ENCODE measurements at regions not wholly inside any gene's neighbourhood (a gene's known extent, or its start where the extent isn't known, plus 50 kb on each side); places are given as distances from the start of the nearest gene placed in this dataset.

- H3K79me2 ChIP-seq (ENCODE audit: low read depth), result no peaks in the 10 kb centered on the region
- ChIA-PET POLR2A (ENCODE audit: unreplicated experiment) (no interaction called here), CTCF (no interaction called here)
- no peaks in the 10 kb centered on the region for H3K9me3 ChIP-seq (ENCODE audit: insufficient read depth, low read depth)
- intact Hi-C loops (cut with micrococcal nuclease; ENCODE audit: unreplicated experiment), result no loop called here
- H2AFZ ChIP-seq, result no peak overlapping the region
- H3K27ac ChIP-seq, result no peak overlapping the region
- DNase-seq, result no peak
- H3K27me3 ChIP-seq (ENCODE audit: insufficient read depth, low read depth), result no peaks in the 10 kb centered on the region
- BruUV-seq (replicated peaks), result no TSS peak
- no peaks in the 10 kb centered on the region for H3K9me2 ChIP-seq (ENCODE audit: insufficient read depth)
- H3K4me1 ChIP-seq (replicated peaks; ENCODE audit: insufficient read depth), result no peaks in the 10 kb centered on the region
- no peaks in the 10 kb centered on the region for H4K20me1 ChIP-seq (ENCODE audit: insufficient read depth)
- no peak for TF ChIP-seq CTCF (conservative IDR thresholded peaks at IDR 0.05)
- no peak for TF ChIP-seq EZH2 (IDR thresholded peaks at IDR 0.05; ENCODE audit: low read depth)
- no peak overlapping the region for H3K4me3 ChIP-seq
- H3K4me2 ChIP-seq, result no peak overlapping the region
- H3K36me3 ChIP-seq (ENCODE audit: low read depth), result no peaks in the 10 kb centered on the region
- H3F3A ChIP-seq (ENCODE audit: insufficient read depth, low read depth), result no peaks in the 10 kb centered on the region
These were observed 265.1 kb downstream of the PREX1 start for GRCh38 chr20:48562586-48563116.

- no peaks in the 10 kb centered on the region for H3K79me2 ChIP-seq (ENCODE audit: low read depth)
- ChIA-PET POLR2A (ENCODE audit: unreplicated experiment) (no interaction called here), CTCF (no interaction called here)
- TF ChIP-seq CTCF (conservative IDR thresholded peaks at IDR 0.05) (no peak), EZH2 (IDR thresholded peaks at IDR 0.05; ENCODE audit: low read depth) (no peak)
- DNase-seq, result no peak
- H3K9me3 ChIP-seq (ENCODE audit: insufficient read depth, low read depth), result no peaks in the 10 kb centered on the region
- H2AFZ ChIP-seq, result no peak overlapping the region
- intact Hi-C loops (cut with micrococcal nuclease; ENCODE audit: unreplicated experiment), result no loop called here
- no peak overlapping the region for H3K27ac ChIP-seq
- no peaks in the 10 kb centered on the region for H4K20me1 ChIP-seq (ENCODE audit: insufficient read depth)
- no peaks in the 10 kb centered on the region for H3K4me1 ChIP-seq (replicated peaks; ENCODE audit: insufficient read depth)
- no peaks in the 10 kb centered on the region for H3F3A ChIP-seq (ENCODE audit: insufficient read depth, low read depth)
- no peaks in the 10 kb centered on the region for H3K36me3 ChIP-seq (ENCODE audit: low read depth)
- BruUV-seq (replicated peaks), result no TSS peak
- H3K4me2 ChIP-seq, result no peak overlapping the region
- no peaks in the 10 kb centered on the region for H3K9me2 ChIP-seq (ENCODE audit: insufficient read depth)
- H3K27me3 ChIP-seq (ENCODE audit: insufficient read depth, low read depth), result no peaks in the 10 kb centered on the region
- H3K4me3 ChIP-seq, result no peak overlapping the region
These were observed 268.9 kb downstream of the PREX1 start for GRCh38 chr20:48558906-48559305.

GRCh38 chr20:48557380-48557779 is 270.4 kb downstream of the PREX1 start:
- CTCF ChIA-PET, result no interaction called here
- no TSS peak for BruUV-seq (replicated peaks)

More at GRCh38 chr20:48557380-48557779, 270.4 kb downstream of the PREX1 start:
- no peak overlapping the region for H3K27ac ChIP-seq
- H3K27me3 ChIP-seq (ENCODE audit: insufficient read depth, low read depth), result no peaks in the 10 kb centered on the region
- no peak overlapping the region for H3K4me2 ChIP-seq
- H4K20me1 ChIP-seq (ENCODE audit: insufficient read depth), result no peaks in the 10 kb centered on the region
- intact Hi-C loops (cut with micrococcal nuclease; ENCODE audit: unreplicated experiment), result no loop called here
- no peaks in the 10 kb centered on the region for H3F3A ChIP-seq (ENCODE audit: insufficient read depth, low read depth)
- TF ChIP-seq CTCF (conservative IDR thresholded peaks at IDR 0.05) (no peak), EZH2 (IDR thresholded peaks at IDR 0.05; ENCODE audit: low read depth) (no peak)
- POLR2A ChIA-PET (ENCODE audit: unreplicated experiment), result interaction anchor here (0.6 kb wide), 1 partner anchor 966 kb away, joined by 3 read pairs; no protein-coding TSS in a partner anchor
- no peaks in the 10 kb centered on the region for H3K79me2 ChIP-seq (ENCODE audit: low read depth)
- no peak overlapping the region for H3K4me3 ChIP-seq
- no peak for DNase-seq
- H3K36me3 ChIP-seq (ENCODE audit: low read depth), result no peaks in the 10 kb centered on the region
- H3K9me3 ChIP-seq (ENCODE audit: insufficient read depth, low read depth), result no peaks in the 10 kb centered on the region
- no peaks in the 10 kb centered on the region for H3K4me1 ChIP-seq (replicated peaks; ENCODE audit: insufficient read depth)
- no peak overlapping the region for H2AFZ ChIP-seq
- no peaks in the 10 kb centered on the region for H3K9me2 ChIP-seq (ENCODE audit: insufficient read depth)
